K562 (cell line): ENCODE measurements at regions not wholly inside any gene's neighbourhood (a gene's known extent, or its start where the extent isn't known, plus 50 kb on each side); places are given as distances from the start of the nearest gene placed in this dataset.
"Not testable (repeated sequence)": the region's sequence is repeated elsewhere in the genome, so short reads cannot be mapped to it uniquely, and the experiment has no call there.

Experiments
- ATAC-seq: fragments of 200-7000 bp; cut with Tn5 transposase; 3 replicates; pipeline ENCODE4 v1.9.1; 2020; ENCODE audit warnings: moderate library complexity
- BruUV-seq: library from RNA; stranded (reverse); fragments of 400-500 nt; replicated peaks from 2 replicates; lab custom pipeline; 2021; lab: Mats Ljungman, UMichigan
- CTCF ChIA-PET: fragments of 300-600 bp; formaldehyde crosslinking; extraction: SDS; loops from one replicate; lab custom pipeline; 2021; ENCODE audit warnings: low intra/inter-chr PET ratio; lab: Yijun Ruan, JAX
- POLR2A ChIA-PET: fragments of 300-600, 350-650 bp; sonication (Branson Sonifier 250); formaldehyde crosslinking; extraction: SDS; loops from one replicate; lab custom pipeline; 2021; ENCODE audit warnings: antibody characterized with exemption, inconsistent platforms; lab: Yijun Ruan, JAX
- DNase-seq, 4 experiments: peaks; one replicate each; pipeline versions ENCODE4 v3.0.0 to v3.0.0-alpha.2; 2011 to 2018; ENCODE audit warnings: low spot score in 3 of 4, mixed read lengths in 3 of 4; ENCODE audit errors: extremely low read depth in 1 of 4
- FAIRE-seq: peaks from 2 replicates; lab custom pipeline; 2011; peaks lifted over from hg19 to GRCh38; lab: Jason Lieb, UNC
- H2AFZ ChIP-seq: 2 replicates; pipeline ENCODE4 v1.6.0; 2011; ENCODE audit warnings: low read depth, low read length, control low read depth, inconsistent platforms
- H3K27ac ChIP-seq: fragments of 200-600 bp; 3 replicates; pipeline ENCODE4 v1.8.0; 2011; ENCODE audit warnings: low read depth, mild to moderate bottlenecking, control low read depth, inconsistent platforms, low read length, moderate library complexity, mixed read lengths; ENCODE audit errors: extremely low read depth
- H3K27me3 ChIP-seq, 2 experiments: fragments of 300-600 bp in 1 of 2; 2 replicates in 1 of 2; 3 replicates in 1 of 2; pipeline versions ENCODE4 v1.6.0 to v1.8.0; 2011; ENCODE audit warnings: inconsistent platforms in 2 of 2, low read length in 2 of 2, mild to moderate bottlenecking in 1 of 2, mixed read lengths in 1 of 2, moderate library complexity in 1 of 2; ENCODE audit not compliant: control insufficient read depth in 2 of 2, insufficient read depth in 2 of 2
- H3K36me3 ChIP-seq: fragments of 300-600 bp; 3 replicates; pipeline ENCODE4 v1.8.0; 2011; ENCODE audit warnings: mild to moderate bottlenecking, low read length, inconsistent platforms; ENCODE audit not compliant: control insufficient read depth, insufficient read depth
- H3K4me1 ChIP-seq, 2 experiments: fragments of 200-600 bp in 1 of 2; replicated peaks in 1 of 2; 2 replicates in 1 of 2; 3 replicates in 1 of 2; pipeline versions ENCODE4 v1.5.1 to v1.8.0; 2011; ENCODE audit warnings: inconsistent platforms in 2 of 2, low read length in 2 of 2, mild to moderate bottlenecking in 1 of 2, mixed read lengths in 1 of 2, moderate library complexity in 1 of 2; ENCODE audit not compliant: control insufficient read depth in 2 of 2, insufficient read depth in 2 of 2
- H3K4me2 ChIP-seq: 2 replicates; pipeline ENCODE4 v1.6.1; 2011; ENCODE audit warnings: low read length, control low read depth, inconsistent platforms, mixed read lengths; ENCODE audit not compliant: insufficient read depth
- H3K4me3 ChIP-seq: fragments of 200-600 bp; sonication (generic), shearing (Covaris generic); 2 replicates; pipeline ENCODE4 v1.5.1; 2016; ENCODE audit warnings: control low read depth, inconsistent platforms
- H3K79me2 ChIP-seq: fragments of 200-600 bp; 3 replicates; pipeline ENCODE4 v1.8.0; 2011; ENCODE audit warnings: low read length, inconsistent platforms; ENCODE audit not compliant: control insufficient read depth, insufficient read depth
- H3K9ac ChIP-seq, 2 experiments: 2 replicates each; pipeline versions ENCODE4 v1.6.0 to v1.6.1; 2011; ENCODE audit warnings: low read depth in 2 of 2, low read length in 2 of 2, control low read depth in 1 of 2, inconsistent platforms in 1 of 2, mild to moderate bottlenecking in 1 of 2, mixed read lengths in 1 of 2; ENCODE audit not compliant: insufficient read depth in 1 of 2
- H3K9me1 ChIP-seq: one replicate; pipeline ENCODE4 v1.6.0; 2011; ENCODE audit warnings: inconsistent platforms, mild to moderate bottlenecking, low read length, moderate library complexity; ENCODE audit not compliant: control insufficient read depth, insufficient read depth
- H3K9me3 ChIP-seq: replicated peaks from 2 replicates; pipeline ENCODE4 v1.5.1; 2011; ENCODE audit warnings: low read depth, low read length, inconsistent platforms; ENCODE audit not compliant: control insufficient read depth, insufficient read depth
- H4K20me1 ChIP-seq: replicated peaks from 2 replicates; pipeline ENCODE4 v1.6.1; 2011; ENCODE audit warnings: low read length, inconsistent platforms, mixed read lengths; ENCODE audit not compliant: control insufficient read depth, insufficient read depth
- WGBS: fragments of 100-300 bp; shearing (Covaris generic); methylation state at CpG from one replicate; pipeline ENCODE4 v1.1.6; 2016; ENCODE audit warnings: low coverage, mixed read lengths; ENCODE audit not compliant: insufficient coverage; ENCODE audit errors: missing lambda C conversion rate; 5-methylcytosine and 5-hydroxymethylcytosine counted together
- in situ Hi-C: fragments of 300-500 bp; cut with MboI; formaldehyde crosslinking; loops from 4 replicates; pipeline ENCODE4 v1.15.0; 2018; ENCODE audit warnings: inconsistent platforms, mixed read lengths
- intact Hi-C: fragments of 100-400 bp; cut with micrococcal nuclease; formaldehyde crosslinking; loops from 2 replicates; pipeline ENCODE4 v1.14.2; 2022
- TF ChIP-seq, protein P1 (sequence below): sonication (generic); formaldehyde crosslinking; IDR thresholded peaks from 2 replicates; pipeline ENCODE4 v1.5.0; 2020; ENCODE audit warnings: missing genetic modification reagents

DNA sequence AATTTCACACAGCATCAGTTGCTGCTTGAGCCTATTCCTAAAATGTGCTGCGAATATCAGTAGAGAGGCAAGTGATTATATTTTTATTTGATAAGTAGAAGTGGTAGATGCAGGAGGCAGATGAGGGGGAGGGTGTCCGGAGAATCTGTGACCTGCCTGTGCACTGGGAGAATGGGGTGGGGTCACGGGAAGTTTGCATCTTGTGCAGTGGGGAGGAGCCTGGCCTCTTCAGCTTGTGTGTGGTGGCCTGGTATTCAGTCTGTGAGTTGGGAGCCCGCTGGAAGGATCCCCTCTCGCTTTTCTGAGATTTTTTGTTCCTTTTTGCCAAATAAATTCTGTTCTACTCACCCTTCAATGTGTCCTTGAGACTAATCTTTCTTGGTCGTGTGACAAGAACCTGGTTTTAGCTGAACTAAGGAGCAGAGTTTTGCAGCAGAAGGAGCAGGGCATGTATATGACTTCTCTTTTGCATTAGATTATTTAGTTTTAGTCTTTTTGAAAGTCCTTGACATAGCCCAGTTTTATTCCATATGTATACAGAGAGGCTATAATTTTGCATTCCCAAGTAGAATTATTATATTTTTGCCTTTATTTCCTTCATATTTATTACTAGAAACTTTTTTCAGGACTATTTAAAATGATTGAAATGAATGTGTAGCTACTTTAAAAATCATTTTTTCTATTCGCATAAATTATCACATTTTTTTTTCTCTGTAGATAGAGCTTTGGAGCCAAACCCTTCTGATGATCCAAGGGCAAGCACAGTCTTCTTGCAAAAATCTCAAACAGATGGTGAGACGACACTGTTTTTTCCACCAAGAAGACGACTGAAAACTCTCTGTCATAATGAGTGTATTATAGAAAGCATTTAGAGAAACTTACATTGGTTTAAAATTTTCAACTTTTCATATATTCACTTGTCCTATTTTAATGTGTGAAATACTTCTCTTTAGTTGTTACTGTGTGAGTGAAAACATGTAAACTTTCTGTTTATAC is 1257.2 kb downstream of the UQCRFS1 start:
- no peaks in the 10 kb centered on the region for H4K20me1 ChIP-seq
- intact Hi-C loops: no loop called here
- ChIA-PET POLR2A (no interaction called here), CTCF (no interaction called here)
- no peak overlapping the region for H3K9ac ChIP-seq
- no peaks in the 10 kb centered on the region for H3K9me1 ChIP-seq
- H3K27ac ChIP-seq: no peak overlapping the region
- TF ChIP-seq, protein P1, sequence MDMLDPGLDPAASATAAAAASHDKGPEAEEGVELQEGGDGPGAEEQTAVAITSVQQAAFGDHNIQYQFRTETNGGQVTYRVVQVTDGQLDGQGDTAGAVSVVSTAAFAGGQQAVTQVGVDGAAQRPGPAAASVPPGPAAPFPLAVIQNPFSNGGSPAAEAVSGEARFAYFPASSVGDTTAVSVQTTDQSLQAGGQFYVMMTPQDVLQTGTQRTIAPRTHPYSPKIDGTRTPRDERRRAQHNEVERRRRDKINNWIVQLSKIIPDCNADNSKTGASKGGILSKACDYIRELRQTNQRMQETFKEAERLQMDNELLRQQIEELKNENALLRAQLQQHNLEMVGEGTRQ (CRISPR knock-in tag): no peak
- H3K4me3 ChIP-seq: no peak overlapping the region
- H3K27me3 ChIP-seq: no peaks in the 10 kb centered on the region
- under 1% methylated on average over 9 of the region's 9 CpGs for WGBS
- H3K9me3 ChIP-seq: no peaks in the 10 kb centered on the region
- BruUV-seq: no TSS peak
- H2AFZ ChIP-seq: no peak overlapping the region
- no peaks in the 10 kb centered on the region for H3K4me1 ChIP-seq
- H3K79me2 ChIP-seq: no peaks in the 10 kb centered on the region
- no peak overlapping the region for H3K4me2 ChIP-seq
- in situ Hi-C loops: no loop called here
- ATAC-seq (no peak), FAIRE-seq (no peak), DNase-seq (no peak)
- H3K36me3 ChIP-seq: no peaks in the 10 kb centered on the region

DNA sequence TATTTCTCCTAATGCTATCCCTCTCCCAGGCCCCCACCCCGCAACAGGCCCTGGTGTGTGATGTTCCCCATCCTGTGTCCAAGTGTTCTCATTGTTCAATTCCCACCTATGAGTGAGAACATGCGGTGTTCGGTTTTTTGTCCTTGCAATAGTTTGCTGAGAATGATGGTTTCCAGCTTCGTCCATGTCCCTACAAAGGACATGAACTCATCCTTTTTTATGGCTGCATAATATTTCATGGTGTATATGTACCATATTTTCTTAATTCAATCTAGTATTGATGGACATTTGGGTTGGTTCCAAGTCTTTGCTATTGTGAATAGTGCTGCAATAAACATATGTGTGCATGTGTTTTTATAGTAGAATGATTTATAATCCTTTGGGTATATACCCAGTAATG is 1270.3 kb downstream of the UQCRFS1 start:
- H3K79me2 ChIP-seq, POLR2A ChIA-PET, H3K27me3 ChIP-seq, ATAC-seq, CTCF ChIA-PET, DNase-seq, H3K9ac ChIP-seq, H3K36me3 ChIP-seq, FAIRE-seq, BruUV-seq, H4K20me1 ChIP-seq, in situ Hi-C loops, H3K4me1 ChIP-seq, H3K9me1 ChIP-seq, H3K4me3 ChIP-seq, H3K9me3 ChIP-seq, H3K4me2 ChIP-seq, intact Hi-C loops, H3K27ac ChIP-seq, H2AFZ ChIP-seq: not testable (repeated sequence)
- 0% methylated on average over 3 of the region's 4 CpGs for WGBS
